ENCODE measurements at regions not wholly inside any gene's neighbourhood (a gene's known extent, or its start where the extent isn't known, plus 50 kb on each side); places are given as distances from the start of the nearest gene placed in this dataset.

DNA sequence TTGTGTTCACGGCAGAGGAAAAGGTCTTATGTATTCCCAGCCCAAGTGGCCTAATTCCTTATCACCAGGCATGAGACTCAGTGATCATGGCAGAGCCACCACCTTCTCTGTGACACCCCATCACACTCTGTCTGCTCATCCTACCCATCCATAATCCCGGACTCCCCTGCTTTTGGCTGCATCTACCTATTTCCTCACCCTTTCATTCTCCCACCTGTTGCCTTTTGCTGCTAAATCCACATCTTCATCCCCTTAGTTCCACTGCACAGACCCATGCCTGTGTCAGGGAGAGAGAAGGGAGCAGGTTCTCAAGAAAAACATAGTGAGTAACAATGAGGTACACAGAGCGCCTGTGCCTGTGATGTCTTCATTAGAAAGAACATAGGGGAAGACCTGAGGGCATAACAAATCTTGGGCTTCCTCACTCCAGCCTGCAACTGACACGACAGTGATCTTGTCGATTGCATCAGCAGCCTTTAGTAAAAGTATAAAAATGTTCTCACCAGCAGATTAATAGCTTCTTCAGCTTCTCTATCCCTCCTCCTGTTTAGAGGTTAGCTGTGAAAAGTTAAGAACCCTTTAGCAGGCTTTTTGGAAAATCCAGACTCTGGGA lies 246.5 kb upstream of the SPRED2 start:
- WGBS, 2 experiments (ENCODE audit: insufficient coverage in 2 of 2): 76 to 86% methylated on average over 2 to 4 of the region's 5 CpGs
- H3K4me1 ChIP-seq (ENCODE audit: control insufficient read depth, insufficient read depth, low read length, poor library complexity, severe bottlenecking): no peaks in the 10 kb centered on the region
- no peak overlapping the region for H3K4me3 ChIP-seq (ENCODE audit: extremely low read depth, insufficient read depth, low read length, poor library complexity, severe bottlenecking)
- H3K9me3 ChIP-seq (ENCODE audit: control insufficient read depth, low read length): no peaks in the 10 kb centered on the region
- no peak overlapping the region for H3K27ac ChIP-seq (ENCODE audit: low read depth, low read length, severe bottlenecking)
- no peaks in the 10 kb centered on the region for H3K36me3 ChIP-seq (ENCODE audit: control insufficient read depth, insufficient read depth, low read length)

DNA sequence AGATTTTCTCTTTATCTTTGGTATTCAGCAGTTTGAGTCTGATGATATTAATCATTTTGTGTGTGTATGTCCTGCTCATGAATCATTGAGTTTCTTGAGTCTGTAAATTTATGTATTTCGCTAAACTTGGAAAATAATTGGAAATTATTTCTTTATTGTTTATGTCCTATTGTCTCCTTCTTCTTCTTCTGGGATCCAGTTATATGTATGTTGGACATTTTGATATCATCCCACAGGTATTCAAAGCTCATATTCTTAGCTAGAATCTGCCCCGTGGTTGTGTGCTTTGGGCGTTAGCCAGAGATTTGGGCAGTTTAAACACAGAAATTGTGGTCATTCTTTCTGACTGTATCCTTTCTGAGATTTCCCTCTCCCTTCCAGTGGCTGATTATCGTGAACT lies 243.0 kb upstream of the SPRED2 start:
- Histone ChIP-seq H3K36me3 (ENCODE audit: control insufficient read depth, insufficient read depth, low read length) (no peaks in the 10 kb centered on the region), H3K4me1 (ENCODE audit: control insufficient read depth, insufficient read depth, low read length, poor library complexity, severe bottlenecking) (no peaks in the 10 kb centered on the region), H3K4me3 (ENCODE audit: extremely low read depth, insufficient read depth, low read length, poor library complexity, severe bottlenecking) (no peak overlapping the region), H3K9me3 (ENCODE audit: control insufficient read depth, low read length) (no peaks in the 10 kb centered on the region), H3K27ac (ENCODE audit: low read depth, low read length, severe bottlenecking) (no peak overlapping the region)
- 100% methylated on average over 2 of the region's 4 CpGs; no CpG with 5 or more reads in 1 of the 2 experiments for WGBS, 2 experiments (ENCODE audit: insufficient coverage in 2 of 2)

DNA sequence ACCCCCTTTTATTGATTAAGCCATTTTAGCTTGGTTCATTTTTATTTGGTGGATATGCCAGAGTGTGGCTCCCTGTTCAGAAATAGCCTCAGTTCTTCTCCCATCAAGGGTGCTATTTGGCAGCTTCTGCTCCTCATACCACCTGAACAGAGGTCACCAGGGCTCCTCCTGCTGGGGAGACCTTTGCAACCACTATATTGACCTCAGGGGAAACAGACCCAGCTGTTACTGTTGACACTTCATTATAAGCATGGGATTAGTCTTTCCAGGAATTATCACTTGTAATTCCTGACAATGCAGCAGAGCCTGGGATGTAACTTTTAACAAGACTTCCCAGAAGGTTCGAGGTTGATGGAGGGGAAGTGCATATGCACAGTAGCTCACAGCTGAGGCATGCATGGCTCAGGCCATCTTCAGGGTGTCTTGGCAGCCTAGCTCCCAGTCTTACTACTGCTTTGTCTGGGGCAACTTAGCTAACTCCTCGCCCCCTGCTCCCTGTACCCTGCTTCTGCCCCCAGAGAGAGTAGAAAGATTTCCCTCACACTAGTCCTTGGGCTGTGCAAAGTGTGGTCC lies 239.4 kb upstream of the SPRED2 start:
- H3K9me3 ChIP-seq (ENCODE audit: control insufficient read depth, low read length): peaks cover 10% of the 10 kb centered on the region
- H3K4me1 ChIP-seq (ENCODE audit: control insufficient read depth, insufficient read depth, low read length, poor library complexity, severe bottlenecking): no peaks in the 10 kb centered on the region
- no peak overlapping the region for H3K4me3 ChIP-seq (ENCODE audit: extremely low read depth, insufficient read depth, low read length, poor library complexity, severe bottlenecking)

DNA sequence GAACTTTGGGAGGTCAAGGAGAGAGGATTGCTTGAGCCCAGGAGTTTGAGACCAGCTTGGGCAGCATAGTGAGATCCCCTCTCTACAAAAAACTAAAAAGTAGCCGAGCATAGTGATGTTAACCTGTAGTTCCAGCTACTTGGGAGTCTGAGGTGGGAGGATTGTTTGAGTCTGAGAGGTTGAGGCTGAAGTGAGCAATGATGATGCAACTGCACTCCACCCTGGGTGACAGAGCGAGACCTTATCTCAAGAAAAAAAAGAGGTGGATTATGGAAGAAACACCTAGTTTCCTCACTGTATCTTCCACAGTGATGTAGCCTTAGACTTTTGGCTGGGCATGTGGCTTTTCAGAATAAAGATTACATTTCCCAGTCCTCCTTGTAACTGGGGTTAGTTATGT lies 237.2 kb upstream of the SPRED2 start:
- Histone ChIP-seq H3K9me3 (ENCODE audit: control insufficient read depth, low read length) (peaks cover 10% of the 10 kb centered on the region), H3K36me3 (ENCODE audit: control insufficient read depth, insufficient read depth, low read length) (no peaks in the 10 kb centered on the region), H3K4me1 (ENCODE audit: control insufficient read depth, insufficient read depth, low read length, poor library complexity, severe bottlenecking) (peaks cover 10% of the 10 kb centered on the region), H3K4me3 (ENCODE audit: extremely low read depth, insufficient read depth, low read length, poor library complexity, severe bottlenecking) (no peak overlapping the region), H3K27ac (ENCODE audit: low read depth, low read length, severe bottlenecking) (no peak overlapping the region)
- WGBS, 2 experiments (ENCODE audit: insufficient coverage in 2 of 2): 67 to 89% methylated on average over 1 of the region's 2 CpGs

More for the DNA sequence above, 239.4 kb upstream of the SPRED2 start:
- WGBS, 2 experiments (ENCODE audit: insufficient coverage in 2 of 2): 51% methylated on average over 2 of the region's 2 CpGs; no CpG with 5 or more reads in 1 of the 2 experiments
- H3K27ac ChIP-seq (ENCODE audit: low read depth, low read length, severe bottlenecking): no peak overlapping the region
- H3K36me3 ChIP-seq (ENCODE audit: control insufficient read depth, insufficient read depth, low read length): no peaks in the 10 kb centered on the region

DNA sequence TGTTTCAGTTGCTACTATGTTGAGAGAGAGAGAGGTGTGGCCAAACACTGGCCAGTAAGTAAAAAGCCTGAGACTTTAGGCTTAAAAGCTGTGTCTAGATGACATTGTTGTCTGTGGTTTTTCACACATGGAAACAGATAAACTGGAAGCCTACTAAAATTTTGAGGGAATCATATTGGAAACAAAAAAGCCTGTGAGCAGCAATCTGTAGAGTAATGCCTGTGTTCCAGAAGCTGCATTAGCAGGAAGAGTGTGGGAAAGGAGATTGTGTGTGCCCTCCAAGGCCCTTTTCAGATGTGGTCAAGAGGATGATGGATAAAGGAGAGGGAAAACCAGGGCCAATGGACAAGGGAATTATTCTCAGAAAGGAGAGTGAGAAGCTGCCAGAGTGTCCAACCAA lies 236.3 kb upstream of the SPRED2 start:
- H3K4me1 ChIP-seq (ENCODE audit: control insufficient read depth, insufficient read depth, low read length, poor library complexity, severe bottlenecking): peaks cover 10% of the 10 kb centered on the region
- H3K36me3 ChIP-seq (ENCODE audit: control insufficient read depth, insufficient read depth, low read length): no peaks in the 10 kb centered on the region
- H3K4me3 ChIP-seq (ENCODE audit: extremely low read depth, insufficient read depth, low read length, poor library complexity, severe bottlenecking): no peak overlapping the region
- H3K9me3 ChIP-seq (ENCODE audit: control insufficient read depth, low read length): peaks cover 10% of the 10 kb centered on the region
- H3K27ac ChIP-seq (ENCODE audit: low read depth, low read length, severe bottlenecking): no peak overlapping the region

DNA sequence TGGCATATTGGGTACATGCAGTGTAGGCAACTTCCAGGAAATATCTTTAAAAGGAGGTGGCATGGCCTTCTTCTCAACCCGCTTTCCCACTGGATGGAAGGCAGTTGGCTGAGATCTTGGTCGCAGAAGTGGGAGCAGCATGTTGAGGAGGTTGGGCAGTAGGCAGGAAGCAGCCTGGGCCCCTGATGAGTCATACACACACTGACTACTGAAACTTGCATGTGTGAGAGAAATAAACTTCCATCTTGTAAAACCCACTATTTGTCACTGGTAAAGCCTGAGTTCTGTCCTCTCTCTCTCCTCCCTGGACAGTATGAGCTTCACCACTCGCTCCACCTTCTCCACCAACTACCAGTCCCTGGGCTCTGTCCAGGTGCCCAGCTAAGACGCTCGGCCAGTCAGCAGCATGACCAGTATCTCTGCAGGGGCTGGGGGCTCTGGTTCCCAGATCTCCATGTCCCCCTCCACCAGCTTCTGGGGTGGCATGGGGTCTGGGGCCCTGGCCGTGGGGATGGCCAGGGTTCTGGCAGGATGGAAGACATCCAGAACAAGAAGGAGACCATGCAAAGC lies 233.8 kb upstream of the SPRED2 start:
- WGBS, 2 experiments (ENCODE audit: insufficient coverage in 2 of 2): 87 to 94% methylated on average over 3 to 6 of the region's 6 CpGs
- H3K9me3 ChIP-seq (ENCODE audit: control insufficient read depth, low read length): peaks cover 10% of the 10 kb centered on the region
- H3K36me3 ChIP-seq (ENCODE audit: control insufficient read depth, insufficient read depth, low read length): no peaks in the 10 kb centered on the region
- H3K4me1 ChIP-seq (ENCODE audit: control insufficient read depth, insufficient read depth, low read length, poor library complexity, severe bottlenecking): peaks cover 13% of the 10 kb centered on the region
- no peak overlapping the region for H3K27ac ChIP-seq (ENCODE audit: low read depth, low read length, severe bottlenecking)
- H3K4me3 ChIP-seq (ENCODE audit: extremely low read depth, insufficient read depth, low read length, poor library complexity, severe bottlenecking): no peak overlapping the region

DNA sequence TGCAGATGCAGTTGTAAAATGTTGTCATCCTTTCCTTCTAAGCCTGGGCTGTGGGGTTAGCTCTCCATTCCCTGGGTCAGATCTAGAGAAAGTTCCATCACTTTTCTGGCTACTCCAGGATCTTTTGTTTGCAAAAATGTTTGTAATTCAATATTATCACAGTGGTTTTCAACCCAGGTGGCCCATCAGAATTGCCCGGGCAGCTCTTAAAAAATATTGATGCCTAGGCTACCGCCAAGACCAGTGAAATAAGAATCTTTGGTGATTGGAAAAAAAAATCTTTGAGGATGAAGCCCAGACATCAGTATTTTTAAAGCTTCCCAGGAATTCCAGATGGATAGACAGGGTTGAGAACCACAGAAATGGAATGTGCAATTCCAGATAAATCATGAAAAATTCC lies 232.5 kb upstream of the SPRED2 start:
- H3K36me3 ChIP-seq (ENCODE audit: control insufficient read depth, insufficient read depth, low read length): no peaks in the 10 kb centered on the region
- no peak overlapping the region for H3K4me3 ChIP-seq (ENCODE audit: extremely low read depth, insufficient read depth, low read length, poor library complexity, severe bottlenecking)
- 94% methylated on average over 2 of the region's 2 CpGs; no CpG with 5 or more reads in 1 of the 2 experiments for WGBS, 2 experiments (ENCODE audit: insufficient coverage in 2 of 2)
- no peak overlapping the region for H3K27ac ChIP-seq (ENCODE audit: low read depth, low read length, severe bottlenecking)
- peaks cover 10% of the 10 kb centered on the region for H3K9me3 ChIP-seq (ENCODE audit: control insufficient read depth, low read length)
- H3K4me1 ChIP-seq (ENCODE audit: control insufficient read depth, insufficient read depth, low read length, poor library complexity, severe bottlenecking): peaks cover 13% of the 10 kb centered on the region

DNA sequence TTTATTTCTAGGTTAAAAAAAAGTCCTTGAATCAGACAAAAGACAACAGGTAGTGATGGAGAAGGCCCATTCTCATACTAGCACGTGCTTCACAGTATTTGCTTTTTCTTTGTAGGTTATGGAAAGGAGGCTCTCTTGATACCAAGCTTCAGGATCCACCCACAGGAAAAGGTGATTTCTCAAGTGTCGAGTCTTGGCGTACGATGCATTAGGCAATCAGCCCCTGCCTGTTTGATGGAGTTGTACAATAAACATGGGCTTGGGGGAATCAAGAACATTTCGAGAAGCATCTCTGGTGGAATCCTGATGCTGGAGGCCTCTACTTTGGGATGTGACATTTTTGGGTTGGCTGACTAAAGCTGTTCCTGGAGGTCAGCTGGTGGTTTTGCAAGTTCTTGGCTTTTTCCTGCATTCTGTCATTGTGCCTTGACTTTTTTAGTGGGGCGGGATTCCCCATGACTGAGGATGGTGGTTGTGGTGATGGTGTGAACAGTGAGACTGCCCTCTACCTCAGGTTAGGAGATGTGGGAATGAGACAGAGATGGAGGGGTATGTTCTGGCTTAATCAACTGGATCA lies 231.5 kb upstream of the SPRED2 start:
- H3K36me3 ChIP-seq (ENCODE audit: control insufficient read depth, insufficient read depth, low read length): no peaks in the 10 kb centered on the region
- H3K4me3 ChIP-seq (ENCODE audit: extremely low read depth, insufficient read depth, low read length, poor library complexity, severe bottlenecking): no peak overlapping the region
- 97 to 98% methylated on average over 5 to 6 of the region's 6 CpGs for WGBS, 2 experiments (ENCODE audit: insufficient coverage in 2 of 2)

DNA sequence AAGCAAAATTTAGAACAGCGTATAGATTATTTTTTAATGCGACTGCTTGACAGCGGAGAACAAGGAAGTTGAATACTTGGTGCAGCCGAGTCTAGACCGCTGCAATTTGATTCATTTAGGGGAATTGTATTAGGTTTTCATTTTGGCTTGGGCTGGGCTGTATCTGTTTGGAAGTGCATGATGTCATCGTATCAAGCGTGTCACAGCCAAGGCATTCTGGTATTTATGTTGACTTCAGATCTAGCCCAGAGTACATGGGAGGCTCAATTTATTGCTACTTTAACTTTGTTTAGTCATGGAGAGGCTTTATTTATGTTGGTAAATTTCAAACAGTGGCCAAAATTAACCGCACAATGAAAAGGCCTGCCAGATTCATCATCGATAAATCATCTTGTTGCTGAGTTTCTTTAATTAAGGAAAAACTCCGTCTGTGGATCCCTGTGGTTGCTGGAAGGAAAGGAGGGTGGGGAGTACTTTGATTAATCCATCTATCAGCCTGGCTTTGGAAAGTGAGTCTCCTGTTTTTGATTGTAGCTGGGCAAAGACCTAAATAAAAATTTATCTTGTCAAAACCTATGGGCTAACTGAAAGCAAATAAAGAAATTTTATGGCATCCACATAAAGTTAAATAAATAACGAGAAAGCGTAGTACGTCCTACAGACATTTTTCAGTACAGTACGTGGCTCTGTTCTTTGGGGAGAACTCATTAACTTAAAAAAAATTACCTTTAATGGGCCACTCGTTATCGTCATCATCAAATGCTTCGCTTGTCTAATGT lies 230.4 kb upstream of the SPRED2 start:
- Histone ChIP-seq H3K4me3 (ENCODE audit: extremely low read depth, insufficient read depth, low read length, poor library complexity, severe bottlenecking) (no peak overlapping the region), H3K27ac (ENCODE audit: low read depth, low read length, severe bottlenecking) (no peak overlapping the region), H3K9me3 (ENCODE audit: control insufficient read depth, low read length) (no peaks in the 10 kb centered on the region), H3K4me1 (ENCODE audit: control insufficient read depth, insufficient read depth, low read length, poor library complexity, severe bottlenecking) (peaks cover 13% of the 10 kb centered on the region), H3K36me3 (ENCODE audit: control insufficient read depth, insufficient read depth, low read length) (no peaks in the 10 kb centered on the region)
- 93 to 97% methylated on average over 16 to 17 of the region's 17 CpGs for WGBS, 2 experiments (ENCODE audit: insufficient coverage in 2 of 2)

More for the DNA sequence above, 231.5 kb upstream of the SPRED2 start:
- no peak overlapping the region for H3K27ac ChIP-seq (ENCODE audit: low read depth, low read length, severe bottlenecking)
- H3K4me1 ChIP-seq (ENCODE audit: control insufficient read depth, insufficient read depth, low read length, poor library complexity, severe bottlenecking): peaks cover 13% of the 10 kb centered on the region
- peaks cover 9% of the 10 kb centered on the region for H3K9me3 ChIP-seq (ENCODE audit: control insufficient read depth, low read length)

DNA sequence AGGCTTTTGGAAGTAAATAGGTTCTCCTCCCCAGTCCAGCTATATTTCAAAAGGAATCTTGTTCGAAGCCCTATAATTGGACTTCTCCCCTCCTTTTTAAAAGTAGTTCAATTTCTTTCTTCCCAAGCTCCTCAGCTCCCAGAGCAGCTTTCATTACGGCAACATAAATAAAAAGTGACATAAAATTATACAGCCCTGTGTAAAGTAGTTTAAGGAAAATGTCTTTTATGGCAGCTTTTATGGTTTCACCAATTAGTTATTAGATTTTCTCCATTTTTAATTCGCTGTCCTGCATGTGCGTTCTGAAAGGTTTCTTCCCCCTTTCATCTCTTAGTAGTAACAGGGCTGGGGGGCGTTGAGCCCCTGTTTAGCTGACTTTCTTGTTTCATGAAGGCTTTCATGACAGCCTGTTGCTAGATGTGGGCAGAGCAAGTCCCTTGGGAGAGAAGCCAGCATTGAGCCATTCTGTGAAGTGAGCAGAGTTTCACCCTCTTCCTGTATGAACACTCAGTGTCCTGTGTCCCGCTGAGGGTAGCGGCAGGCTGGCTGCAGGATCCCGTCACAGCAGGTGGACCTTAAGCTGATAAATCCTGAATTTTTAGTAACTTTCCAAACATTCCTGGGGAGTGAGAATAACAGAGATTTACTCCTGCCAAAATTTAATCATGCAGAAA lies 229.7 kb upstream of the SPRED2 start:
- no peak overlapping the region for H3K27ac ChIP-seq (ENCODE audit: low read depth, low read length, severe bottlenecking)
- no peaks in the 10 kb centered on the region for H3K9me3 ChIP-seq (ENCODE audit: control insufficient read depth, low read length)
- no peaks in the 10 kb centered on the region for H3K36me3 ChIP-seq (ENCODE audit: control insufficient read depth, insufficient read depth, low read length)
- H3K4me3 ChIP-seq (ENCODE audit: extremely low read depth, insufficient read depth, low read length, poor library complexity, severe bottlenecking): no peak overlapping the region
- 71 to 78% methylated on average over 4 to 7 of the region's 8 CpGs for WGBS, 2 experiments (ENCODE audit: insufficient coverage in 2 of 2)
- peaks cover 13% of the 10 kb centered on the region for H3K4me1 ChIP-seq (ENCODE audit: control insufficient read depth, insufficient read depth, low read length, poor library complexity, severe bottlenecking)

Data from mesodermal cell (in vitro differentiated cells).